SK-N-MC (cell line): ENCODE measurements at regions not wholly inside any gene's neighbourhood (a gene's known extent, or its start where the extent isn't known, plus 50 kb on each side); places are given as distances from the start of the nearest gene placed in this dataset.

ENCODE experiments used
- DNase-seq: peaks from one replicate; pipeline ENCODE4 v3.0.0-alpha.2; 2011; ENCODE audit warnings: low read depth, low spot score
- H3K27ac ChIP-seq: fragments of 200-600 bp; sonication (generic); 2 replicates; pipeline ENCODE4 v1.5.1; 2016; ENCODE audit warnings: mixed run types
- H3K36me3 ChIP-seq: fragments of 200-600 bp; sonication (generic); 2 replicates; pipeline ENCODE4 v1.6.1; 2017; ENCODE audit warnings: antibody characterized with exemption, low read length, mixed read lengths; ENCODE audit not compliant: insufficient read depth
- H3K4me3 ChIP-seq: fragments of 200-600 bp; sonication (generic); 2 replicates; pipeline ENCODE4 v1.5.1; 2016
- H3K9ac ChIP-seq: fragments of 200-600 bp; sonication (generic); 2 replicates; pipeline ENCODE4 v1.8.0; 2017; ENCODE audit warnings: mixed run types, mixed read lengths; ENCODE audit not compliant: insufficient read length
- H3K9me3 ChIP-seq: fragments of 200-600 bp; sonication (generic); 2 replicates; pipeline ENCODE4 v1.6.1; 2017; ENCODE audit warnings: low read depth, mild to moderate bottlenecking, antibody characterized with exemption, low read length, moderate library complexity, mixed read lengths
- EZH2 ChIP-seq: fragments of 200-600 bp; sonication (generic); IDR thresholded peaks from one replicate; pipeline ENCODE4 v1.6.1; 2017; ENCODE audit warnings: antibody characterized with exemption
- FOXP2 ChIP-seq: optimal IDR thresholded peaks from 2 replicates; pipeline ENCODE3; 2011; ENCODE audit warnings: mild to moderate bottlenecking, moderate library complexity; ENCODE audit not compliant: insufficient read depth; ENCODE audit errors: extremely low read length, control extremely low read depth
- POLR2AphosphoS5 ChIP-seq: IDR thresholded peaks from 2 replicates; pipeline ENCODE4 v1.6.1; 2012; ENCODE audit warnings: mild to moderate bottlenecking, low read depth, low read length, borderline replicate concordance

DNA sequence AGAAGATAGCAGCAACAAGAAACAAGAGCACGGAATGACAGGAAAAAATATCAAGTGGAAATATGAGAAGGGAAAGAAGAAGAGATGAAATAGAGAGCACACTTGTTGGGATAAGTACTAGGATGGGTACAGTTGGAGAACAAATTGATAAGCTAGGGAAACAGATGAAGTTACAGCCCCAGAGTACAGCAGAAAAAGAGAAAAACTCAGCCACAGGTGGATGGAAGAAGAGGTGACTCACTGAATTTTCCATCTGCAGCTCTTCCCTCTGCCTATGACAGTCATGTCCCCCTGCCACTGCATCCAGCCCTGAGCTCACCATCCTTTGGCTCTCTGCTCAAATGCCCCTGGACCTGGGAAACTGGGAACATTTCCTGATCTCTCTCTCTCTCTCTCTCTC lies 209.0 kb downstream of the BCOR start:
- no peak overlapping the region for H3K27ac ChIP-seq
- no peaks in the 10 kb centered on the region for H3K9me3 ChIP-seq
- no peak overlapping the region for H3K9ac ChIP-seq
- DNase-seq = no peak
- TF ChIP-seq FOXP2 (no peak), POLR2AphosphoS5 (no peak), EZH2 (no peak)
- H3K36me3 ChIP-seq = no peaks in the 10 kb centered on the region
- no peak overlapping the region for H3K4me3 ChIP-seq

DNA sequence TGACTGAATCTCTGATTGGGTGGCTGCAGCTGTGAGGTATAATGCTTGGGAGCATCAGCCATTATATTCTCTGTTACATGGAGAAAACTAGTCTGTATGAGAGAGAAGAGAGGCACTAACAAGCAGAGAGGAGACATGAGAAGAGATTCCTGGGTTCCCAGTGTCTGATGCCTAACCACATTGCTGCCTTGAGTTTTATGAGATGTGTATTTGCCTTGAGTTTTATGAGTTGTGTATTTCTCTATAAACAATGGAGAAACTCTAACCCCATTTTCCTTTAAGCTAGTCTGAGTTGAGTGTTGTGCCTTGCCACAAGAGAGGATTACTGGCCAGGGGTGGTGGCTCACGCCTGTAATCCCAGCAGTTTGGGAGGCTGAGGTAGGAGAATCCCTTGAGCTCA lies 208.1 kb downstream of the BCOR start:
- Histone ChIP-seq H3K9me3 (no peaks in the 10 kb centered on the region), H3K27ac (no peak overlapping the region), H3K9ac (no peak overlapping the region), H3K4me3 (no peak overlapping the region), H3K36me3 (no peaks in the 10 kb centered on the region)
- TF ChIP-seq POLR2AphosphoS5 (no peak), EZH2 (no peak)
- DNase-seq = no peak

DNA sequence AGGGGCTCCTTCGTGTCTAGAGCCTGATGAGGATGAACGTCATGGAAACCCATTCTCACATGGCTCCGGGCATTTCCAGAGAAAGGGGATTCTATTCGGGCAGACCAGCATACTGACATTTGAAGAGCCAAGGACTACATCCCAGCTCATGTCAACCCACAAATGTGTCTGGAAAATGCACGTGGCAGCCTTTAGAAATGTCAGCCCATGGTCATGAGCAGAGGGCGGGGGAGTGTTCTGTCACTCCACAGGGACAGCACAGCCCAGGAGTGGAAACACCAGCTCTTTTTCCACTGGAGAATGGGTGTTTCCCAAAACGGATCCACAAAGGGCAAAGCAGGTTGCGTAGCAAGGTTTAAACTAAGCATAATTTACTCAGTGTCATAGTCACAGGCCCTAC lies 207.0 kb downstream of the BCOR start:
- no peak for DNase-seq
- TF ChIP-seq POLR2AphosphoS5 = no peak
- no peak for TF ChIP-seq FOXP2
- no peak for TF ChIP-seq EZH2
- no peaks in the 10 kb centered on the region for H3K36me3 ChIP-seq
- no peaks in the 10 kb centered on the region for H3K9me3 ChIP-seq
- H3K4me3 ChIP-seq = no peak overlapping the region
- no peak overlapping the region for H3K27ac ChIP-seq
- no peak overlapping the region for H3K9ac ChIP-seq

DNA sequence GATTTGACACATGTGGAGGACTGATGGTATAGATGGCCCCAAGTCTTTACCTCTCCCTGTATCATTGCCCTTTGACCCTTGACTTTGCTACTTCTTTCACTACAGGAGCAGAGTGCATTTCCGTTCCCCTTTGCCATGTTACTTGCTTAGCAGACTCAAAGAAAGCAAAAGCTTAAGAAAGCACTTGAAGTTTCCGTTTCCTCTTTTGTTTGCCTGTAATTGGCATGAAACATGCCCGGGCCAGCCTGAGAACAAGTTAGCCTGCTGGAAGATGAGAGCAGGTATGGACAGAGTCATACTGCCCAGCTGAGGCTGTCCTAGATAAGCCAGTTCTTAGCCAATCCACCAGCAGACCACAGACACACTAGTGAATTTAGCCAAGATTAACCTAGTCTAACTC lies 206.0 kb downstream of the BCOR start:
- Histone ChIP-seq H3K9ac (no peak overlapping the region), H3K27ac (no peak overlapping the region), H3K4me3 (no peak overlapping the region), H3K36me3 (no peaks in the 10 kb centered on the region), H3K9me3 (no peaks in the 10 kb centered on the region)
- TF ChIP-seq POLR2AphosphoS5 (no peak), FOXP2 (no peak), EZH2 (no peak)
- DNase-seq = no peak

DNA sequence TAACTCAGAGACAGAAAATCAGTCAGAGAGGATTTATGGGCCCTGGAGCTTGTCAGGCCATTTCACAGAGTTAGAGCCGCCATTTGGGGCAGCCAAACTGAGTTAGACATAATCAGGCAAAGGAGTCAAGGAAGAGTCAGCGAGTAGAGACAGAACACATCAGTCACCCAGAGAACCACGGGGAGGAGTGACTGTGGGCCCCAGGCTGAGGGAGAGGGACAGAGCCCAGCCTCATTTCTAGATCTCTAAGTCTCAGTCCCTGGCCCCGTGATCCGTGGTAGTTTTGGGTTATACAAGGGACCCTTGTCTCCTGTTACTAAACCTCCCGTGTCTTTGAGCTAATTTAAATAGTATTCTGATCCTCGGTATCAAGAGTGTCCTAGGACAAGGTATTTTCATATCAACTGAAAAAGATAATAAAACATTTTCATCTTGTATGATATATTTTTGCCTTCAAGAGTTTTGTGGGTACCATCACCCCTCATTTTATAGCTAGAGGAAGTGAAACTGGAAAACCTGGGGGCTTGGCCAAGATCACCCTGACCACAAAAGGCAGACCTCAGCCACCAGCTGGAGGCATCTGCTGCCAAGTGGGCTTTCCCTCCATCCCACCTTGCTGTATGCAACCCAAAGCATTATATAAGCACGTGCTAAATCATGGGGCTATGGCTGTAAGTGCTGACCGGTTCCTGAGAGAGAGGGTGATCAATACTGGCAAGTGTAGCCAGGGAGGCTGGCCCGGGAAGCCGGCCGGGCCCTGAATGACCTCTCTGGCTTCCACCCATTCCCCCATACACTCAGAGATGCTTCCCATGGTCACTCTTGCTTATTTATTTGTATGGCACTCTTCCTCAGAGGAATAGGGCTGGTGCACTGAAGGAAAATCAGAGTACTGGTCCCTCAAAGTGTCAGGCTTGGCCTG lies 204.1 kb downstream of the BCOR start:
- no peak for DNase-seq
- no peak for TF ChIP-seq EZH2
- TF ChIP-seq FOXP2 = no peak
- no peak for TF ChIP-seq POLR2AphosphoS5
- Histone ChIP-seq H3K4me3 (no peak overlapping the region), H3K9me3 (no peaks in the 10 kb centered on the region), H3K36me3 (no peaks in the 10 kb centered on the region), H3K9ac (no peak overlapping the region), H3K27ac (no peak overlapping the region)

DNA sequence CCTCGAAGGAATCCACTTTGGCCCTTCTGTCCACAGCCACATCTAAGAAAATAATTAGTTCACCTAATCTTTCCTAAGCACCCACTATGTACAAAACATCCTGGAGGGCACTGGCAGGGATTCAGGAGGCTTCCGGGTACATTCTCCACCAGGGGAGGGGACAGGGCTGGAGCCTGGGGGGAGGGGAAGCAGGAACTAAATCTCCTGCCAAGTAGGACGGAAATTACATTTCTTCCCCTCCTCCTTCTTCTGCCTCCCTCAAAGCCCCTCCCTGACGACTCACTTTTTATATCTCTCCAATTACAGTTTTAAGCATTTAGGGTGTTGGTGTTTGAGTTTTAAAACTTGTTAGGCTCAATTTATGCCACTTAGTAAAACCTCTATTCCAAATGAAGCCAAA lies 203.1 kb downstream of the BCOR start:
- DNase-seq = peak; percentile 14
- peak overlapping the region; percentile 89 for H3K27ac ChIP-seq
- no peak overlapping the region for H3K9ac ChIP-seq
- H3K9me3 ChIP-seq = no peaks in the 10 kb centered on the region
- H3K4me3 ChIP-seq = peak overlapping the region; percentile 49
- TF ChIP-seq POLR2AphosphoS5 (no peak), FOXP2 (no peak), EZH2 (no peak)
- H3K36me3 ChIP-seq = no peaks in the 10 kb centered on the region

DNA sequence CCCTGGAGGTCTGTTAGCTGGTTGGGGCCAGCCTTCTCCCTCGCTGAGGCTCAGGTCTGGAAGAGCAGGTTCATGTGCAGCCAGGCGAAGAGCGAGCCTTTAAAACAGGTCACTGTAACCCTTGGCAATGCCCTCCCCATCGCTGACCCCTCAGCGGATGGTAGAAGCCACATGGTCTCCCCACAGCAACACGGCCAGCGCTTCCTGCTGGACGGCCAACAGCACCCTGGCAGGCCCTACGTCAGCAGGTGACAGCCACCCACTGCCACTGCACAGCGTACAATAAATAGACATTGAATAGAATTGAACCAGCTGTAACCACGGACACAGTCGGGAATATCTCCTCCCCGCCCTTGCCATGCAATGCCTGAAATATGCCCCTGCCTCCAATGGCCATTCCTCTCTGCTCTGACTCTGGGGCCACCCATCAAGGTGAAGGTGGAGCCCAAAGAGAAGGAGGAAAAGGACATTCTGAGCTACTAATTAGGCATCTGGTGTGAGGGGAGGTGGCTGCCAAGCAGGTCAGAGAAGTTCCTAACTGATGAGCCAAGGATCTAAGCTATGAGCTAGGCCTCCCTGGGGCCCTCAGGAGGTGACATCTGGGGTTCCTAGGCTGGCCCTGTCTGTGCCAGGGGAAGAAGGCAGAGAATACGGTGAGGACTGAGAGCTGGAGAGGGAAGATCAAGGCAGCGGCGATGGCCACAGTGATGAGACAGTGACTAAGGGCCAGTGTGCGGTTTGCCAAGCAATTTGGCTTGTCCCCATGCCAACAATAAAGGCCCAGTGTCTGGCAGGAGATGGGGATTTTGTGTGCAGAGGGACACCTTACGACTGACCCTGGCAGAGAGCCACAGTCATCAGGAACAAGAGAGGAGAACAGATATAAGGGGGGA lies 202.3 kb downstream of the BCOR start:
- H3K27ac ChIP-seq = peak overlapping the region; percentile 89
- H3K9ac ChIP-seq = no peak overlapping the region
- H3K36me3 ChIP-seq = no peaks in the 10 kb centered on the region
- no peak for DNase-seq
- no peaks in the 10 kb centered on the region for H3K9me3 ChIP-seq
- TF ChIP-seq FOXP2 (no peak), POLR2AphosphoS5 (no peak), EZH2 (no peak)
- H3K4me3 ChIP-seq = peak overlapping the region; percentile 49
